HG03108 (cell line): ENCODE measurements at regions not wholly inside any gene's neighbourhood (a gene's known extent, or its start where the extent isn't known, plus 50 kb on each side); places are given as distances from the start of the nearest gene placed in this dataset.

Experiments
- ATAC-seq: cut with Tn5 transposase; IDR thresholded peaks from one replicate; pipeline ENCODE4 v1.9.1; 2021; ENCODE audit warnings: moderate library complexity; ENCODE audit not compliant: unreplicated experiment

- ATAC-seq, result no peak
Measured at GRCh38 chr13:37944081-37944868, 74.7 kb upstream of the TRPC4 start.

GRCh38 chr13:37942929-37943328 is 73.4 kb upstream of the TRPC4 start:
- ATAC-seq, result no peak

- ATAC-seq, result no peak
Measured at GRCh38 chr13:37934339-37935191, 65.0 kb upstream of the TRPC4 start.

DNA sequence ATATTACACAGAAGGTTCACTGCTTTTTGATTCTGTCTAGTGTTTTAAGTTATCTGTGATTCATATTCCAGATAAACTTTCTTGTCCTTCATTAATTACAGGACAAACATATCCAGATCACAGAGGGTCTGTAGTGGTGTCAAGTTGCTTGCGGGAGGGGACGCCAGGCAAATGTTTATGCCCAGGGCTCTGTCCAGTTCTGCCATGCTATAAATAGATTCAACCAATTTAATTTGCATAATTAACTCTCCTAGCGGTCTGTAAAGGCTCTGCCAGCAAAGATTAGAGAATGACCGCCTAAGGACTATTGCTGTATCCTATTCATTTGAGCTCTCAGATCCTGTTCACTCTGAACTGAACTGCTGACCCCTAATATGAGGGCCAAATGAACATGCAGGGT is 59.7 kb upstream of the TRPC4 start:
- no peak for ATAC-seq

DNA sequence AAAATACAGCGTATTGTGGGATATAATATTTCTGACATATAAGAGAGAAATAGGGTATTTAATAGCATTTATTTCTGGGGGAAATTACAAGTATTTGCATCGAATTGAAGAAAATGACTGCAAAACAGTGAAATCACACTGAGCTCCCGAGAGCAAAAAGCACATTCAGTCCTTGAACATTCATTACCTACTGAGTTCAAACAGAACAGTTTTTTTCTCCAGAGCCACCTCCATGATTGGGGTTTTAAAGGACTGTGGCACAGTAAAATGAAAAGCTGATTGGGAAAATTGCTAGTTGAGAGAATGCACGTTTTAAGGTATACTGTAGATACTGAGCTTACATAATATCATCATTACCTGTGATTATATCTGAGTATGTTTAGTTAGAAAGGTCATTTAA is 58.0 kb upstream of the TRPC4 start:
- ATAC-seq, result no peak

DNA sequence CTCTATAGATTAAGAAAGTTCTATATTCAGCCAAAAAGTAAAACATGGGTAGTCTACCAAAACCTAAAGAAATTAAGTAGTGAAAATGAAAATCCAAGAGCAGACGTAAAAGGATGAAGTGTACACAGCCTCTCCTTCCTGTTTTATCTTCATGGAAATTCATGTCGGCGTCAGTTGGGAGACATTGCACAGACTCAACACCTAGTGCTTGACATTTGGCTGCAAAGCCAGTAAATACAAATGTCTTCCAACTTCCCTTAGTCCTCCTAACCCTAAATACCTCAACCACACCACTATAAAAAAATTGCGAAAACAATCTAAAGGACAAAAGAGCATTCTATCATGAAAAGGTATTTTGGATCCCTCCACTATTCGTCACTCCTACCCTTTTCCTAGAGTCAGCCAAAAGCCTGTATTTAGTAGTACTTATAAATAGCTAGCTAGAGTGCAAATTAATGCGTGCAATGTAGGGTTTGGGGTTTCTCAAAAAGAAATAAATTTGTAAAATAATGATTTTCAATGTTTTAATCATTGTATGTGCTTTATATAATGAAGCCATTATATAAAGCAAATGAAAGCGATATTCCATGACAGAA is 56.4 kb upstream of the TRPC4 start:
- ATAC-seq, result no peak

GRCh38 chr13:37923236-37923635 is 53.7 kb upstream of the TRPC4 start:
- ATAC-seq, result no peak

DNA sequence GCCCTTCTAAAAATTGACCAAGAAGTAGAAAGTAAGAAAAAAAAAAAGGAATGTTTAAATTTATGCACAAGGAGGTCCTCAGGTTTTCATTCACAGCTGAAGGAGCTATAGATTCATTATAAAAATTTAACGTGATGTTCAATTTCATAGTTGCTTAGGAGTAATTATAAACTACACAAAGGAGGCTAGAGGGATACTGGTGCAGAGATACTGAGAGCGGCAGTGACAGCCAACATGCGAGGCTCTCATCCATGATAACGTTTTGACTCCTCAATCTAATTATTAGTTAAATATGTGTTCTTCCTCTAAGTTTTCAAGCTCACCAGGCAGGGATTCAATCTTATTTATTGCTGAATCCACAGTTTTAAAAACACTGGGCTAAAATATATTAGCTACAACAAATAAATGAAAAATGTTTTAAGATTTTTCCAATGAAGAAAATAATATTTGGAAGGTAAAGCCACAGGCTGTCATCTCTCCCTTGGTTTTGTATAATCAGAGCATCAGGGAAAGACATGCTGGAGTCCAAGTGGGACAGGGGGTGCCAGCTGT is 49.8 kb upstream of the TRPC4 start:
- no peak for ATAC-seq
